SU-DHL-6 (cell line): ENCODE measurements at regions not wholly inside any gene's neighbourhood (a gene's known extent, or its start where the extent isn't known, plus 50 kb on each side); places are given as distances from the start of the nearest gene placed in this dataset.

Source experiments
- CTCF ChIP-seq: fragments of 200-600 bp; sonication (generic); IDR thresholded peaks from one replicate; pipeline ENCODE4 v1.5.1; 2017; ENCODE audit warnings: antibody characterized with exemption, mild to moderate bottlenecking, low read length, moderate library complexity; ENCODE audit not compliant: insufficient read depth, poor library complexity, severe bottlenecking
- EZH2phosphoT487 ChIP-seq: fragments of 200-600 bp; sonication (generic), shearing (Covaris generic); conservative IDR thresholded peaks from 2 replicates; pipeline ENCODE4 v1.6.1; 2018; ENCODE audit warnings: mild to moderate bottlenecking, antibody characterized with exemption, low read length, moderate library complexity, mixed read lengths

GRCh38 chr4:159685340-159686092 lies 582.6 kb downstream of the RAPGEF2 start:
- TF ChIP-seq CTCF, result no peak
- no peak for TF ChIP-seq EZH2phosphoT487
